CD4-positive, alpha-beta T cell treated with Interleukin-4 for 4 hours (primary cell): ENCODE measurements at regions not wholly inside any gene's neighbourhood (a gene's known extent, or its start where the extent isn't known, plus 50 kb on each side); places are given as distances from the start of the nearest gene placed in this dataset.
"Not testable (repeated sequence)": the region's sequence is repeated elsewhere in the genome, so short reads cannot be mapped to it uniquely, and the experiment has no call there.

Experiments
- DNase-seq: peaks from one replicate; pipeline ENCODE4 v3.0.0-alpha.2; 2020

- no peak for DNase-seq
These were observed 293.2 kb downstream of the QKI start for GRCh38 chr6:163707387-163708355.

- no peak for DNase-seq
These were observed 292.1 kb downstream of the QKI start for GRCh38 chr6:163706500-163707087.

DNA sequence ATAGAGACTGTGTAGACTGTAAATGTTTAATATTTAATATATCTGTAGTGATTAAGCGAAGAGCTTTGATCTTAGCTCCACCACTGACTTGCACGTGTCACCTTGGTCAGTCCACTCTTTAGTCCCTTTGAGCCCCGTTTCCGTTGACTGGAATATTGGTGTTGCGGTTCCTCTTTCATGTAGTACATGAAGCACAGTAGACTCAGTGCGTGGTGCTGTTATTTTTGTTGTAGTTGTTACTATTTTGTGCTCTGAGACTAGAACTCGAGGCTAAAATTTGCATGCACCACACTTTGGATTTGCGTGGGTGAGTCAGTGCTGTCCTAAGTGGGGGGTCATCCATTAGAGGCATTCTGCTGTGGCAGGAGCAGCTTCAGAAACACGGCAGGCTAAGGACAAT lies 291.4 kb downstream of the QKI start:
- no peak for DNase-seq

- no peak for DNase-seq
These were observed 288.2 kb downstream of the QKI start for GRCh38 chr6:163702736-163703135.

DNA sequence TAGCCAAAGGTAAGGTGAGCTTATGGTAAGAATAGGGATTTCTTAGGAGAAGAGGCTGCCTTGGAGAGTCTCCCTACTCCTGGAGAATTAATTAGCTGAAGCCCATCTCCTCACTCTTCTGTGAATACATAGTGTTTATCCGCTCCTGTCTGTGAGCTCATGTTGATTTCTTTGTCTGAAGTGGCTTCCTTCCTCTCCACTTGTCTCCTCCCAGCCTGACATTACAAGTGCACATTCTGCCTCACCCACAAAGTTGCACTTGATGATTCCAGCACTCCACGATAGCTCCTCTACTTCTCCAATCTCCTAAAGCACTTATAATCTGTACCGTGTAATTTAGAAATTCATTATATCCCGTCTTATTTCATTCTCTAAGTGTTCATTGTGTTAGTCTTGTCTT lies 287.2 kb downstream of the QKI start:
- no peak for DNase-seq

GRCh38 chr6:163698086-163698485 lies 283.6 kb downstream of the QKI start:
- no peak for DNase-seq

DNA sequence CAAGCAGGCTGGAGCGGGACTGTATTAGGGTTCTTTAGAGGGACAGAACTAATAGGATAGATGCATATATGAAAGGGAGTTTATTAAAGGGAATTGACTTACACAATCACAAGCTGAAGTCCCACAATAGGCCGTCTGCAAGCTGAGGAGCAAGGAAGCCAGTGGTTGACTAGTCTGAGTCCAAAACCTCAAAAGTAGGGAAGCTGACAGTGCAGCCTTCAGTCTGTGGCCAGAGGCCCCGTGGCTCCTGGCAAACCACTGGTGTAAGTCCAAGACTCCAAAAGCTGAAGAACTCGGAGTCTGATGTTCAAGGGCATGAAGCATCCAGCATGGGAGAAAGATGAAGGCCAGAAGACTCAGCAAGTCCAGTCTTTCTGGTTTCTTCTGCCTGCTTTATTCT lies 281.8 kb downstream of the QKI start:
- not testable (repeated sequence) for DNase-seq

DNA sequence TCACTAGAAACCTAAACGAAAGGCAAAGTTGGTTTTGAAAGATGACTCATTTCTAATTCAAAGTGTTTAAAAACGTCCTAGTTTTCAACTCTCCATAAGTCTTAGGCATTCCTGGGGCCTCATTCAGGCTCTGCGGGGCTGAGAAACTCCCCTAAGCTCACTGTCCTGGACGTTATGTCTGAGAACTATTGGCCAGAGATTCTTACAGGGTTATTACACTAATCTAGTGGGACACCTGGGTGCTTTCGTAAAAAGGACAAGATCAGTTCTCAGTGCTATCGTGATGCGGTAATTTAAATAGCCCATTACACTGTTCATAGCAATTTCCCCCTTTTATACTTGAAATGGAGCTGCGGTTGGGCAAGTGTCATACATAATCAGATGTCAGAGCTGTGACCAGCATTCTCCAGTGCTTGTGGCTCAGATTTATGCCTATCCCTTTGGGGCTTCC lies 280.9 kb downstream of the QKI start:
- DNase-seq: no peak

DNA sequence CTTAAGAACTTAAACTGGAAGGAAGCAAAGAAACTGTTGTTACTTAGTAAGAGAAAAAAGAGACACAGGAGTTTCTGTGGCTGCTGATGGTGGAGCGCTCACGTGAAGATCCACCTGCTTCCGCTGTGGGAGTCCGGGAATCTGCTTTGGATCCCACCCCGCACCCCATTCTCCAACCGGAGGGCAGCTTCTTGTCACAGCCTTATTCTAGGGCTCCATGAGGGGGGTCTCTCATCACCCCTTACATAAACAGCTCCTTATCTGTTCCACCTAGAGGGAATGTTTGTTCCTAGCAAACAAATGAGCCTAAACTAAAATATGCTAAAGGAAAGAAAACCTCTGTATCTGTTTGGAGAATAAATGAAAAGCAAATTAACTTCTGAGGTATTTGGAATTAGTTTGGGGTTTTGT lies 280.5 kb downstream of the QKI start:
- no peak for DNase-seq

DNA sequence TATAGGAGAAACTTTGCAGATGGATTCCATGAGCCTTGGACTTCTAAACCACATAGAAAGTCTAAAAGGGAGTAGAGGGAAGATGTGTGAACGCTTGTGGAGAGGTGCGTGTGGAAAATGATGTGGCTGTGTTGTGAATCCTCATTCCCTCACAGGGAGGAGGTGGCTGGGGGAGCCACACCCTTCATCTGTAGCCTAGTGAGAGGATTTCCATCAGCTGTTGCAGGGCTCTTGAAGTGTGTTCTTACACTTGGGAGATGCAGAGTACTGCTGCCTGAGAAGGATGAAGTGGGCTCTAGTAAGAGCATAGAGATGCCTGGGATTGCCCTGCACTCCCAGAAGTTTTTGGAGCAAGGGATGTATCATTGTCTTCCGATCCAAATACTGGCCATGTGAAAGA lies 279.6 kb downstream of the QKI start:
- DNase-seq: no peak

DNA sequence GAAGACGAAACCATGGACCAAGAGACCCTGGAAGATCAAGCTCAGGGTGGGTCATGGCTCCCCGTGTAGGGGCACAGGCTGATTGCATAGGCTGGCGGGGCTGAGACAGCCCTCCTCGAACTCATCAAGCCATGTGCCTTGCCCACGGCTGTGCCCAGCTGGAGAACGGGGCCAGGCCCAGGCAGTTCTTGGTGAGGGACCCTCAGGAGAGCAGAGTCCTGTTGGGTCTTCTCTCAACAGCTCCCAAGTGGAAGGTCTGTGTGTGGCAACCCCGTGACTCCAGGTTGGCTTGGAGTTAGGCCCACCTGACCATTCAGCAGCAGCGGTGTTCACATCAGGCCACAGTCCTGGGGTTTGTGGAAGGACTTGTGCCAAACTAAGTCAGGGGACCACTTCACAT lies 276.5 kb downstream of the QKI start:
- DNase-seq: no peak

- DNase-seq: no peak
These were observed 274.3 kb downstream of the QKI start for GRCh38 chr6:163688739-163689362.

GRCh38 chr6:163687075-163687474 lies 272.6 kb downstream of the QKI start:
- DNase-seq: no peak

DNA sequence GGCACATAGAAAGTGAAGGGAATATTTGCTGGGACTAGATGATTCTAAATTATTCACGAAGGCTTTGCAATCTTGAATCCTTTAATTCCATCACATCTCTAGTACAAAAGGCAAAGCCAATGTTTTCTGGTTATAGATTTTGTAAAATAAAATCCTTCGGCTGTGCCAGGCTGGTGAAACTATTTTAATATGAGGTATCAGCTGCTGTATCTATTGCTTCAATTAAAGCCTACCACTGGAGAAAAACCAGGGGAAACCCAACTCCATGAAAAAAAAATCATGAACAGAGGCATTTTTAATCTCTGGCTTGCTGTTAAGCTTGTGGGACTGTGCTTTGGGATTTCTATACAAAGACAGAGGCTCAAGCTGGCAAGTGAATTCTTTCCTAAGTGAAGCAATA lies 271.8 kb downstream of the QKI start:
- no peak for DNase-seq

- DNase-seq: no peak
These were observed 268.6 kb downstream of the QKI start for GRCh38 chr6:163683105-163683622.

GRCh38 chr6:163679753-163680152 lies 265.2 kb downstream of the QKI start:
- no peak for DNase-seq

GRCh38 chr6:163679012-163679660 lies 264.6 kb downstream of the QKI start:
- no peak for DNase-seq

- DNase-seq: no peak
These were observed 261.1 kb downstream of the QKI start for GRCh38 chr6:163675611-163676010.

DNA sequence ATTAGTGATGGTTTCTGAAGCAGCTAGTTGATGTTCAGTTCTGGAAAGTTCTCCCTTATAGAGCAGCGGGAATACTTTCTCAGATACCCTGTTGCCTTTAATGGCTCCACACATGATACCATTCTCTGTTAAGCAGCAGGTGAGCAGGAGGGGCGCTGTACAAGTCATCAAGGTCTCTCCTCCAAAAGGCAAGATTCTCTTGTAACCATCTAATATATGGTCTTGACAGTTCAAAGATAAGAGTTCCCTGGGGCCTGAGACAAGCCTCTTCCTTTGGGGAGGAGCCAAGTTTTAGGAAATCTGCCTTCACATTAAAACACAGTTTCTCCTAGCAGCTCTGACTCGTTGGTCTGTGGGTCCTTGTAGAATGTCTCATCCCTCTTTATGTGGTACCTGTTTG lies 258.2 kb downstream of the QKI start:
- no peak for DNase-seq

DNA sequence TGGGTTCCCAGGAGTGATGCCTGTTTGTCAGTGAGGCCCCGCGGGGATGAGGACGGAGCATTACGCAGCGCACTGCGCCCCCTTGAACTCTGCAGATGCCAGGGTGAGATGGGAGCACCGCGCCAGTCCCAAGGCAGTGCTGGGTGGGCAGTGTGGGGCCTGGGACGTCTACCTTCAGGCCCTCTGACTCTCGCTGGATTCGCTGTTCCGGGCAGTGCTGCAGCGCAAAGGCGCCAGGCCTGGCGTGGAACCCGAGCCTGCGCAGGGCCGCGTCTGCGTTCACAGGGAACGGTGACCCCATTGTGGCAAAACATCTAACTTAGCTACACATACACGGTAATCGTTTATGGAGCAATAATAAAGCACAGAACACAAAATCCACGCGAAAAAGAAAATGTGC lies 257.3 kb downstream of the QKI start:
- no peak for DNase-seq

DNA sequence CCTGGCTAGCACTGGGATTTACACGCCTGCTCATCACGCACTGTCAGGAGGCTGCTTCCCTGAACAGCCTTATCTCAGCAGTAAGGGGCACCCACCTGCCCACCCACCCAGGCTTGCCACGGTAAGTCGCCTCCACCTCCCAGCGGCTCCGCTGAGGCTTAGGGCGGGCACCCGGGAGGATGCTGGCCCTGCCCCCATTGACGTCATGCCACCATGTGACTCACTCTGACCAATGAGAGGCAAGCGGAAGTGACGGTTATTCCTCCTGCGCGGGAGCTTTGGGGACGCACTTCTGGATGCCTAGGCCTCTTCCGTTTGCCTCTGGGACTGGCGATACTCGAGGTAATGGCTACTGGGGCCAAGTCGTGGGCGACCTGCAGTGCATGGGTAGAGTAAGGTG lies 256.8 kb downstream of the QKI start:
- no peak for DNase-seq

GRCh38 chr6:163670336-163670735 lies 255.8 kb downstream of the QKI start:
- no peak for DNase-seq

GRCh38 chr6:163668061-163668426 lies 253.5 kb downstream of the QKI start:
- no peak for DNase-seq
